ENCODE measurements at regions not wholly inside any gene's neighbourhood (a gene's known extent, or its start where the extent isn't known, plus 50 kb on each side); places are given as distances from the start of the nearest gene placed in this dataset.

DNA sequence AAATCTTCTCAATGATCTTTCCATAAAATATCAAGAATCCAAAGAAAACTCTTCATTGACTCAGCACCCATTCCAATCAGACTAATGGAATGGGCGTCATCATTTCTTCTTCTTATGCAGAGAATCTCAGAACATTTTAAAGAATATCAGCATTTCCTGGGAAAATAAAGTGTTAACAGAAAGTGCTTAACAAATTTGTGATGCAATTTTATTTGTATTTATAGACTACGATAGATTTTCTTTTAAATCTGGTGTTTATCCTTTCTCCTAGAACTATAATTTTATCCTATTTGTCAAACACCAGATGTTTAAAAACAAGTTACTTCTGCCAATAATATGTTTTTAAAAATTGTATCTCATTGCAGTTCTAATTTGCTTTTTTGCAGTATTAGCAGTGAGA lies 330.7 kb downstream of the COL12A1 start:
- no peak for DNase-seq (ENCODE audit: low spot score in 2 of 2)
- H3K36me3 ChIP-seq: no peaks in the 10 kb centered on the region
- TF ChIP-seq POLR2A (IDR thresholded peaks at IDR 0.05): no peak
- no peak for TF ChIP-seq CTCF (IDR thresholded peaks at IDR 0.05)
- no peak for TF ChIP-seq POLR2AphosphoS5 (IDR thresholded peaks at IDR 0.05)
- no peaks in the 10 kb centered on the region for H3K27me3 ChIP-seq
- peaks cover 0 to 6% of the 10 kb centered on the region in 2 donors for H3K9me3 ChIP-seq
- H3K27ac ChIP-seq: no peak overlapping the region
- H3K4me1 ChIP-seq: no peaks in the 10 kb centered on the region
- no peak overlapping the region for H3K4me3 ChIP-seq
- intact Hi-C loops (cut with DNase I; ENCODE audit: low total_unique reads): no loop called here

- Histone ChIP-seq H3K4me3 (no peak overlapping the region), H3K27ac (no peak overlapping the region), H3K27me3 (no peaks in the 10 kb centered on the region), H3K36me3 (no peaks in the 10 kb centered on the region), H3K4me1 (no peaks in the 10 kb centered on the region), H3K9me3 (peaks cover 0 to 6% of the 10 kb centered on the region in 2 donors)
- no peak for DNase-seq (ENCODE audit: low spot score in 2 of 2)
- no peak for TF ChIP-seq CTCF (IDR thresholded peaks at IDR 0.05)
- TF ChIP-seq POLR2AphosphoS5 (IDR thresholded peaks at IDR 0.05): no peak
- TF ChIP-seq POLR2A (IDR thresholded peaks at IDR 0.05): no peak
- intact Hi-C loops (cut with DNase I; ENCODE audit: low total_unique reads): no loop called here
Observed at GRCh38 chr6:74872754-74873476, 332.9 kb downstream of the COL12A1 start.

DNA sequence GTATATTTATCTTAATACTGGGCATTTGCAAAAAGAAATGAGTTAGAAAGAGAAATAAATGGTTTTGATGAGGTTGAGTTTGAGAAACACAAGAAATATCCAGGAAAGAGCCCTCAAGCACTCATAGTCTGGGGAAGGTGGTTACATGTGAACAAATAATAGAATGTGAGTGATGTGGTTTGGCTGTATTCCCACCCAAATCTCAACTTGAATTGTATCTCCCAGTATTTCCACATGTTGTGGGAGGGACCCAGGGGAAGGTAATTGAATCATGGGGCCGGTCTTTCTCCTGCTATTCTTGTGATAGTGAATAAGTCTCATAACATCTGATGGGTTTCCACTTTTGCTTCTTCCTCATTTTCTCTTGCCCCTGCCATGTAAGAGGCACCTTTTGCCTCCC lies 334.1 kb downstream of the COL12A1 start:
- H3K4me1 ChIP-seq: no peaks in the 10 kb centered on the region
- H3K4me3 ChIP-seq: no peak overlapping the region
- no peaks in the 10 kb centered on the region for H3K36me3 ChIP-seq
- DNase-seq (ENCODE audit: low spot score in 2 of 2): no peak
- intact Hi-C loops (cut with DNase I; ENCODE audit: low total_unique reads): no loop called here
- peaks cover 0 to 6% of the 10 kb centered on the region in 2 donors for H3K9me3 ChIP-seq
- no peaks in the 10 kb centered on the region for H3K27me3 ChIP-seq
- H3K27ac ChIP-seq: no peak overlapping the region
- TF ChIP-seq POLR2A (IDR thresholded peaks at IDR 0.05): no peak
- TF ChIP-seq POLR2AphosphoS5 (IDR thresholded peaks at IDR 0.05): no peak
- TF ChIP-seq CTCF (IDR thresholded peaks at IDR 0.05): no peak

DNA sequence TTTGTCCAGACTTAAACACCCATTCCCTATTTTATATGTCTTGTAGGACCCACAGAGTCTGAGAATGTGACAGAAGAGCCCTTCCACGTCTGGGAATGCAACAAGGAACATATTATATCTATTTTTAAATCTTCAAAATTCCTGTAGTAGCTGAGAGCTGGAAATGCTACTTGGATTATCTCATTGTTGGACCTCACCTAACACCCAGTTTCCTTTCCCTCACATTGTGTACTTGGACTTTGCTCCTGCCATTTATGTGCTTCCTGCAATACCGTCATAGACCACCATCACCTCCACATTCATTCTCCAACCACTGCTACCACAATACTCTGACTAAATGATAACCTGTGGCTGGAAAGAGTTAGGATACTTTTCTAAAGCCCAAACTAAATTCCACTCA lies 335.4 kb downstream of the COL12A1 start:
- TF ChIP-seq POLR2A (IDR thresholded peaks at IDR 0.05): no peak
- TF ChIP-seq POLR2AphosphoS5 (IDR thresholded peaks at IDR 0.05): no peak
- no peak for TF ChIP-seq CTCF (IDR thresholded peaks at IDR 0.05)
- Histone ChIP-seq H3K9me3 (peaks cover 0 to 6% of the 10 kb centered on the region in 2 donors), H3K4me3 (no peak overlapping the region), H3K36me3 (no peaks in the 10 kb centered on the region), H3K4me1 (no peaks in the 10 kb centered on the region), H3K27me3 (no peaks in the 10 kb centered on the region), H3K27ac (no peak overlapping the region)
- no peak for DNase-seq (ENCODE audit: low spot score in 2 of 2)
- intact Hi-C loops (cut with DNase I; ENCODE audit: low total_unique reads): no loop called here

GRCh38 chr6:74867291-74867690 lies 338.6 kb downstream of the COL12A1 start:
- intact Hi-C loops (cut with DNase I; ENCODE audit: low total_unique reads): no loop called here
- no peak for DNase-seq (ENCODE audit: low spot score in 2 of 2)

More at GRCh38 chr6:74867291-74867690, 338.6 kb downstream of the COL12A1 start:
- no peak for TF ChIP-seq POLR2A (IDR thresholded peaks at IDR 0.05)
- no peak for TF ChIP-seq CTCF (IDR thresholded peaks at IDR 0.05)
- no peak for TF ChIP-seq POLR2AphosphoS5 (IDR thresholded peaks at IDR 0.05)
- H3K9me3 ChIP-seq: peaks cover 0 to 6% of the 10 kb centered on the region in 2 donors
- H3K27ac ChIP-seq: no peak overlapping the region
- H3K4me3 ChIP-seq: no peak overlapping the region
- no peaks in the 10 kb centered on the region for H3K4me1 ChIP-seq
- H3K27me3 ChIP-seq: no peaks in the 10 kb centered on the region
- no peaks in the 10 kb centered on the region for H3K36me3 ChIP-seq

Measured in breast epithelium (tissue), 4 donors.